ENCODE measurements at regions not wholly inside any gene's neighbourhood (a gene's known extent, or its start where the extent isn't known, plus 50 kb on each side); places are given as distances from the start of the nearest gene placed in this dataset.

DNA sequence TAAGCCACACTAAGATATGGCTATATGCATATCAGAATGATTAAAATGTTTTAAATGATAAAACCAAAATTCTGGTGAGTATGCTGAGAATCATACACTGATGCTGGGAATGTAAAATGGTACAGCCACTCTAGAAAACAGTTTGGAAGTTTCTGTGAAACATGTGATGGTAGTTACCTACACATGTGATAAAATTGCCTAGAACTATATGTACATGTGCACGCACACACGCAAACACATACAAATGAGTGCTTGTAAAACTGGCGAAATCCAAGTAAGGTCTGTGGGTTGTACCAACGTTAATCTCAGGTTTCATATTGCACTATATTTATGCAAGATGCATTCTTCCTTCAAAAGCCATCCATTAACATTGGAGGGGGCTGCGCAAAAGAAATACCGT is 195.0 kb upstream of the RAB6C start:
- H4K20me1 ChIP-seq (ENCODE audit: insufficient read depth, low read length), result no peaks in the 10 kb centered on the region
- TF ChIP-seq, protein P1, sequence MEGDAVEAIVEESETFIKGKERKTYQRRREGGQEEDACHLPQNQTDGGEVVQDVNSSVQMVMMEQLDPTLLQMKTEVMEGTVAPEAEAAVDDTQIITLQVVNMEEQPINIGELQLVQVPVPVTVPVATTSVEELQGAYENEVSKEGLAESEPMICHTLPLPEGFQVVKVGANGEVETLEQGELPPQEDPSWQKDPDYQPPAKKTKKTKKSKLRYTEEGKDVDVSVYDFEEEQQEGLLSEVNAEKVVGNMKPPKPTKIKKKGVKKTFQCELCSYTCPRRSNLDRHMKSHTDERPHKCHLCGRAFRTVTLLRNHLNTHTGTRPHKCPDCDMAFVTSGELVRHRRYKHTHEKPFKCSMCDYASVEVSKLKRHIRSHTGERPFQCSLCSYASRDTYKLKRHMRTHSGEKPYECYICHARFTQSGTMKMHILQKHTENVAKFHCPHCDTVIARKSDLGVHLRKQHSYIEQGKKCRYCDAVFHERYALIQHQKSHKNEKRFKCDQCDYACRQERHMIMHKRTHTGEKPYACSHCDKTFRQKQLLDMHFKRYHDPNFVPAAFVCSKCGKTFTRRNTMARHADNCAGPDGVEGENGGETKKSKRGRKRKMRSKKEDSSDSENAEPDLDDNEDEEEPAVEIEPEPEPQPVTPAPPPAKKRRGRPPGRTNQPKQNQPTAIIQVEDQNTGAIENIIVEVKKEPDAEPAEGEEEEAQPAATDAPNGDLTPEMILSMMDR (IDR thresholded peaks at IDR 0.05; ENCODE audit: low read length), result no peak
- TF ChIP-seq EZH2phosphoT487 (IDR thresholded peaks at IDR 0.05; ENCODE audit: low read length) (no peak), EZH2 (optimal IDR thresholded peaks at IDR 0.05; ENCODE audit: low read depth, low read length) (no peak)
- no peaks in the 10 kb centered on the region for H3K4me1 ChIP-seq (ENCODE audit: low read length)
- H3K27me3 ChIP-seq (replicated peaks; ENCODE audit: insufficient read depth, low read length), result no peaks in the 10 kb centered on the region
- H3K9me2 ChIP-seq (replicated peaks; ENCODE audit: insufficient read depth, low read length), result no peaks in the 10 kb centered on the region
- H3K9me3 ChIP-seq (replicated peaks; ENCODE audit: insufficient read depth, low read length), result no peaks in the 10 kb centered on the region
- no peak overlapping the region for H3K4me3 ChIP-seq (ENCODE audit: low read length)
- no peak for DNase-seq
- H2AFZ ChIP-seq (ENCODE audit: low read length), result no peak overlapping the region
- H3F3A ChIP-seq (ENCODE audit: insufficient read depth, low read length), result no peaks in the 10 kb centered on the region
- no peak overlapping the region for H3K9ac ChIP-seq (ENCODE audit: low read length)
- H3K4me2 ChIP-seq (ENCODE audit: low read depth, low read length), result no peak overlapping the region
- H3K27ac ChIP-seq (ENCODE audit: low read length), result no peak overlapping the region
- H3K79me2 ChIP-seq (ENCODE audit: low read length), result no peaks in the 10 kb centered on the region
- H3K36me3 ChIP-seq (replicated peaks; ENCODE audit: insufficient read depth, low read length), result no peaks in the 10 kb centered on the region

- no peak for DNase-seq
- H3K27ac ChIP-seq (ENCODE audit: low read length), result no peak overlapping the region
- no peaks in the 10 kb centered on the region for H3K27me3 ChIP-seq (replicated peaks; ENCODE audit: insufficient read depth, low read length)
- no peaks in the 10 kb centered on the region for H3F3A ChIP-seq (ENCODE audit: insufficient read depth, low read length)
- H3K9ac ChIP-seq (ENCODE audit: low read length), result no peak overlapping the region
- H3K79me2 ChIP-seq (ENCODE audit: low read length), result no peaks in the 10 kb centered on the region
- no peaks in the 10 kb centered on the region for H4K20me1 ChIP-seq (ENCODE audit: insufficient read depth, low read length)
- no peaks in the 10 kb centered on the region for H3K9me3 ChIP-seq (replicated peaks; ENCODE audit: insufficient read depth, low read length)
- H3K4me1 ChIP-seq (ENCODE audit: low read length), result no peaks in the 10 kb centered on the region
- no peak overlapping the region for H3K4me3 ChIP-seq (ENCODE audit: low read length)
- H2AFZ ChIP-seq (ENCODE audit: low read length), result no peak overlapping the region
- no peaks in the 10 kb centered on the region for H3K9me2 ChIP-seq (replicated peaks; ENCODE audit: insufficient read depth, low read length)
- no peaks in the 10 kb centered on the region for H3K36me3 ChIP-seq (replicated peaks; ENCODE audit: insufficient read depth, low read length)
- no peak overlapping the region for H3K4me2 ChIP-seq (ENCODE audit: low read depth, low read length)
- TF ChIP-seq, protein P1 (IDR thresholded peaks at IDR 0.05; ENCODE audit: low read length), result no peak
- TF ChIP-seq EZH2 (optimal IDR thresholded peaks at IDR 0.05; ENCODE audit: low read depth, low read length) (no peak), EZH2phosphoT487 (IDR thresholded peaks at IDR 0.05; ENCODE audit: low read length) (no peak)
Measured at GRCh38 chr2:129791712-129792111, 187.8 kb upstream of the RAB6C start.

- Histone ChIP-seq H3F3A (ENCODE audit: insufficient read depth, low read length) (no peaks in the 10 kb centered on the region), H3K27ac (ENCODE audit: low read length) (no peak overlapping the region), H3K9me3 (replicated peaks; ENCODE audit: insufficient read depth, low read length) (no peaks in the 10 kb centered on the region), H3K4me3 (ENCODE audit: low read length) (no peak overlapping the region), H3K4me1 (ENCODE audit: low read length) (no peaks in the 10 kb centered on the region), H3K9me2 (replicated peaks; ENCODE audit: insufficient read depth, low read length) (no peaks in the 10 kb centered on the region), H2AFZ (ENCODE audit: low read length) (no peak overlapping the region), H3K27me3 (replicated peaks; ENCODE audit: insufficient read depth, low read length) (no peaks in the 10 kb centered on the region), H3K36me3 (replicated peaks; ENCODE audit: insufficient read depth, low read length) (no peaks in the 10 kb centered on the region), H3K9ac (ENCODE audit: low read length) (no peak overlapping the region), H3K4me2 (ENCODE audit: low read depth, low read length) (no peak overlapping the region), H4K20me1 (ENCODE audit: insufficient read depth, low read length) (no peaks in the 10 kb centered on the region), H3K79me2 (ENCODE audit: low read length) (no peaks in the 10 kb centered on the region)
- TF ChIP-seq EZH2 (optimal IDR thresholded peaks at IDR 0.05; ENCODE audit: low read depth, low read length), result no peak
- TF ChIP-seq EZH2phosphoT487 (IDR thresholded peaks at IDR 0.05; ENCODE audit: low read length), result no peak
- TF ChIP-seq, protein P1 (IDR thresholded peaks at IDR 0.05; ENCODE audit: low read length), result no peak
- DNase-seq, result no peak
Measured at GRCh38 chr2:129793431-129793902, 186.0 kb upstream of the RAB6C start.
